ENCODE measurements at regions not wholly inside any gene's neighbourhood (a gene's known extent, or its start where the extent isn't known, plus 50 kb on each side); places are given as distances from the start of the nearest gene placed in this dataset.

GRCh38 chr18:45352874-45353273 lies 262.4 kb upstream of the SLC14A2 start:
- TF ChIP-seq POLR2A (IDR thresholded peaks at IDR 0.05) (no peak), EP300 (IDR thresholded peaks at IDR 0.05) (no peak), CTCF (IDR thresholded peaks at IDR 0.05) (no peak)
